ENCODE measurements at regions not wholly inside any gene's neighbourhood (a gene's known extent, or its start where the extent isn't known, plus 50 kb on each side); places are given as distances from the start of the nearest gene placed in this dataset.
"Not testable (repeated sequence)": the region's sequence is repeated elsewhere in the genome, so short reads cannot be mapped to it uniquely, and the experiment has no call there.

DNA sequence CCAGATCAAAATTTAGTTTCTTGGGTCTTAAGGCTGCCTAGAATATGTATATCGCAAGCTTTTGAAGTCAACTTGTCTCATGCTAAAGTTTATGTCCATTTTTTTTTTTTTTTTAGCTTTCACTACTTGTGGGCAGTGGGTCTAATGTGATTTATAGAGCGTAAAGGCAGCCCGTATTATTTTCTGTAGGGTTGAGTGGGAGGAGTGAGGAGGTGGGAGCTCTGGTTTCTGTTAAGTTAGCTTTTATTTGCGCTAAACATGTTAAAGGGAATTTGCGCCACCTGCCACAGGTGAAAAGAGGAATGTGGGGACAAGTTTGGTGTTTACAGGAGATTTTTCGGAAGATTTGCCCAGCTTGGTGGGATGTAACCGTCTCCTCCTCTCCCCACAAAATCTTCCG is 234.2 kb downstream of the IL20RB start:
- peak in 6 of 11 donors; percentile 5 to 30 (median 17) for DNase-seq (ENCODE audit: extremely low read depth in 1 of 11, low read depth in 9 of 11, low spot score in 4 of 11)

DNA sequence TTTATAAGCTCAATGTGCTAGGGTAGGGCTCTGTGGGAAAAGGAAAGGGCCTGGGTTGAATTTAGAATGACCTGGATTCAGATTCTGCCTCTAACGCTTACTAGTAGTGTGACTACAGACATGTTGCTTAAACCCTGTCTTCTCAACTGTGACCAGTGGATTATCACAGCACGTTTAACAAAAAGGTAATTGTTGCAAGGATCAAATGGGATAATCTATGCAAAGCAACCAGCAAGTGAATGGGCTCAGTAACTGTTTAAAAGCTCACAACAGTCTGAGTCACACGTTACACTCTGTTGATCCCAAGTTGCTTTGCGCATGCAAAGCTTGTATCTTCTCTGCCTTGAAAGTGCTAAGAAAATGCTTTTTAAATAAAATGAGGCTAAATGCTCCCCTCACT is 236.5 kb downstream of the IL20RB start:
- no peak for DNase-seq (ENCODE audit: extremely low read depth in 1 of 11, low read depth in 9 of 11, low spot score in 4 of 11)

DNA sequence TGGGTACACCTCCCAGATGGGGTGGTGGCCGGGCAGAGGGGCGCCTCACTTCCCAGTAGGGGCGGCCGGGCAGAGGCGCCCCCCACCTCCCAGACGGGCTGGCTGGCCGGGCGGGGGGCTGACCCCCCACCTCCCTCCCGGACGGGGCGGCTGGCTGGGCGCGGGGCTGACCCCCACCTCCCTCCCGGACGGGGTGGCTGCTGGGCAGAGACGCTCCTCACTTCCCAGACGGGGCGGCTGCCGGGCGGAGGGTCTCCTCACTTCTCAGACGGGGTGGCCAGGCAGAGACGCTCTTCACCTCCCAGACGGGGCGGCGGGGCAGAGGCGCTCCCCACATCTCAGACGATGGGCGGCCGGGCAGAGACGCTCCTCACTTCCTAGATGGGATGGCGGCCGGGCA is 240.6 kb downstream of the IL20RB start:
- DNase-seq (ENCODE audit: extremely low read depth in 1 of 11, low read depth in 9 of 11, low spot score in 4 of 11) = not testable (repeated sequence)

DNA sequence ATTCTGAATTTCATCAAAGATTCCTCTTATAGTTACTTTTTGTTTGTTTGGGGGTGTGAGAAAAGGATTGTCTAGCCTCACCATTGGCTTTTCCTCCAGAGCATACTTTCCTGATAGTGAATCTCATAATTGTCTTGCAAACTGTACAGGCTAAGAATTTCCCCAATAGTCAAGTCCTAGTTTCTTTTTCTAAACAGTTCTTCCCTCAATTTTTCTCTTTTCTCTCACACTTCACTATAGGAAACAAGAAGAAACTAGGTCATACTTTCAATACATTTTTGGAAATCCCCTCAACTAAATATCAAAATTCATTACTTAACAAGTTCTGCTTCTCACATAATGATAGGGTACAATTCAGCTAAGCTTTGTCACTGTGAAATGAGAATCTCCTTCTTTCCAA is 241.9 kb downstream of the IL20RB start:
- no peak for DNase-seq (ENCODE audit: extremely low read depth in 1 of 11, low read depth in 9 of 11, low spot score in 4 of 11)

DNA sequence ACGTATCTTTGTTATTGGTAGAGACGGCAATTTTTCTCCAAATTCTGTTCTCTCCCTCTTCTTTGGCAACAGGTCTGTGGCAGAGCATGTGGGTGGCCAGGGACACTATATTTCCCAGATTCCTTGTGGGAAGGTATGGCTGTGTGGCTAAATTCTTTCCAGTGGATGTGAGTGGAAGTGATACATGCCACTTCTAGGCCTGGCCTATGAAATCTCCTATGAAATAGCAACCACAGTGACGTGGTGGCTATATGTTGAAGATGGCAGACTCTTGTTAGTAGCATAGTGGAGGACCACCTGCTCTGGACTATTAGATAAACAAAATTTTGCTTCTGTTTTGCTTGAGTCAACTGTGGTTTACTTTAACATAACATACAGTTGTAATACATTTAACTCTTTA is 243.3 kb downstream of the IL20RB start:
- DNase-seq (ENCODE audit: extremely low read depth in 1 of 11, low read depth in 9 of 11, low spot score in 4 of 11) = no peak

DNA sequence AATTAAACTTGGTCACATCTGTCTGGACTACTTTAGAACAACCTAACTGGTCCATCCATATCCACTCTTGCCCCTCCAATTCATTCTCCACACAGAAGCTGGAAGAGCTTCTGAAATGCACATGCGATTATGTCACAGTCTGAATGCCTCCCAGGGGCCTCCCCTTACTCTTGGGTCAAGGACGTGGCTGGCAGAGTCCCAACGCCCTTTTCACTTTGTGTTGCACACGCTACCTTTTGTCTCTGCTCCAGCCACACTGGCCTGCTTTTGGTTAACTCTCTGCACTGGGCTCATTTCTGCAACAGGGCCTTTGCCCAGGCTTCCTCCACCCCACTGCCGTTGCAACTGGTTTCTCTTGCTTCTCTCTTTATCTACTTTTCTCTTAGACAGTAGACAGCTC is 245.2 kb downstream of the IL20RB start:
- DNase-seq (ENCODE audit: extremely low read depth in 1 of 11, low read depth in 9 of 11, low spot score in 4 of 11) = no peak

DNA sequence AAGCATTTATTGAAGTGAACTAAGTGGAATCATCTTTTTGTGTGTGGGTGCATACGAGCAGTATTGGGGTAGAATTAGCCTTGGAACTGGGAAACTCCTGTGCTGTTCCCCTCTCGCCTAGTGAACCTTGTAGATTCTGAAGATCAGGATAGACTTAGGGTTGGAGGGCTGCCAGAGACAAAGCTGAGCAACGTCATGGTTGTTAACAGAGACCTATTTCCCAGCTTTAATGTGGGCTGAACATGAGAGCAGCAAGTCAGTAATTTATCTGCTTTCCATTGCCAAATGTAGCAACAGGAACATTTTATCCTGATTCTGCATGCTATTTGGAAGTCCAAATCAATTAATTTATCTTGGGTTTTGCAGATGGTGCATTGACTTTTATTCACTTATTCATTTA is 246.6 kb downstream of the IL20RB start:
- DNase-seq (ENCODE audit: extremely low read depth in 1 of 11, low read depth in 9 of 11, low spot score in 4 of 11) = no peak

DNA sequence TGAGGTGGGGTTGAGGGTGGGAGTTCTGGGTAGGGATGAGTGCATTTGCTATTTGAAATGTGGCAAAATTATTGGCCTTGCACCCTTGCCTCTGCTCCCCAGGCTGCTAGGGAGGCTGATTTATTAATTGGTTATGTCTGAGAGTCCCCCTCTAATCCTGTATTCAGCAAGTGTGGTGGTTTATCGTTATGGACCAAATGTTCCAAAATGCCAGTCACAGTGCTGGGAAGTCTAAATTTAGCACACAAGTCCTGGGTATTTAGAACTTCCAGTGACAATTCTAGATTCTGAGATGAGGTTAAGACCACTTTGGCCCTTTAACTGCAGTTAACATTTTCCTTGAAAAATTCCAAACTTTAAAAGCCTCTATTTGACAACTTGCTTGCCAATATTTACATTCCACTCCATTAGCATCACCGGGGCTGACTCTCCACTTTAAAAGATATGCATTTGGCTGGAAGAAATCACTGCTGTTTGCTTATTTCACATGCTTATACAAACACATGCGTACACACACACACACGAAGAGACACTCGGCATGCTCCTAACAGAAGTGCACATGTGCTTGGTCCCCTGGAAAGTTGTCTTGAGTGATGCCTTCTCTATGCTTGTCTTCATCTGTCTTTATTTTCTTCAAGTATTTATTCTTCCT is 247.7 kb downstream of the IL20RB start:
- no peak for DNase-seq (ENCODE audit: extremely low read depth in 1 of 11, low read depth in 9 of 11, low spot score in 4 of 11)

DNA sequence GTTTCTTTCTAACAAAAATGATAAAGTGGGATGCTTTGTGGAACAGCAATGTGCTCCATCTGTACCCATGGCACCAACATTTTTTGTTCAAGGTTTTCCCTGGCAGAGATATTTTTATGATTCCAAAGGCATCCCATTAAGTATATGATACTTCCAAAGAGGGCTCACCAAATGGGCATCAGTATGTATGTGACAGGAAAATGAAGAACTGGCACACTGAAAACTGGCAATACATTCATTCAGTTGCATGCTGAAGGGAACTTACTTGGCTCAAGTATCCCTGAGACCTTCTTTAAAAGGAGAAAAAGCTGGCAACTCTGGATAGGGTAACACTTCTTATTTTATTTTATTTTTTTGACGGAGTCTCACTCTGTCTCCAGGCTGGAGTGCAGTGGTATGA is 249.8 kb downstream of the IL20RB start:
- no peak for DNase-seq (ENCODE audit: extremely low read depth in 1 of 11, low read depth in 9 of 11, low spot score in 4 of 11)

DNA sequence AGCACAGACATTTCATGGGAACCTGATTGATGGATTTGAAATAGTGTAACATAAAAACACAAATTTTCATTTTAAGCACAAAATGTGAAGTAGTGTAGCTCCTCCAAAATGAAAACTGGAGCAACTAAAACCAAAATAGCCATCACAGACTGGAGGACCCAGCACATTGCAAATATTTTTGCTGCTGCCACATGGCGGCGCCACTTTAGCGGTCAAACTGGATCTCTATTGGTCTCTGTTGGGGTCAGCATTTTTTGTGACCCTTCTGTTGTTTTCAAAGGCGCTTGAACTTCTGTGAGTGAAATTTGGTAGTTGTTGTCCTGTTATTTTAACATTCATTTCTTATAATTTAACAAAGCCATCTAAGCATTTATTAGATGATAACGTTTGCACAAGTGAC is 259.9 kb downstream of the IL20RB start:
- no peak for DNase-seq (ENCODE audit: extremely low read depth in 1 of 11, low read depth in 9 of 11, low spot score in 4 of 11)

DNA sequence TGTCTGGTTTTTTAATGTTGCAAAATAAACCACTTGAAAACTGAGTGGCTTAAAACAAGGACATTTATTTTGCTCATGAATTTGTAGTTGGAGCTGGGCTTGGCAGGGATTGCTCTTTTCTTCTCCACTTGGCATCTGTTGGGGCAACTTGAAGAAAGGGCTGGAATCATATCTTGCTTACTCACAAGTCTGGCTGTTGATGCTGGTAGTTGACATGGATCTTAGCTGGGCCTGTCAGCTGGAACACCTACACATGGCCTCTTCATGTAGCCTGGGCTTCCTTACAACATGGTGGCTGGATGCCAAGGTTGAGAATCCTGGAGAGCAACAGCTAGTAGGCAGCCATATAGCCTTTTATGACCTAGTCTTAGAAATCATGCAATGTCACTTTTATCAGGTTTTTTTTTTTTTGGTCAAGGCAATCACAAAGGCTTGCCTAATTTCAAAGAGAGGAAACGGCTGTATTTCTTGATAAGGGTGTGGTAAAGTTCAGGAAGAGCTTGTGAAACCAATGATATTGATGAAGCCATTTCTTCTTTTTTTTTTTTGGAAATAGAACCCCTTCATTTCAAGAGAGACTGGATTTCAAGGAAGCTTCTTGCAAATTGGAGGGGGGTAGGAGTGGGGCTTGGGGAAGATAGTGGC is 262.1 kb downstream of the IL20RB start:
- DNase-seq (ENCODE audit: extremely low read depth in 1 of 11, low read depth in 9 of 11, low spot score in 4 of 11) = no peak

DNA sequence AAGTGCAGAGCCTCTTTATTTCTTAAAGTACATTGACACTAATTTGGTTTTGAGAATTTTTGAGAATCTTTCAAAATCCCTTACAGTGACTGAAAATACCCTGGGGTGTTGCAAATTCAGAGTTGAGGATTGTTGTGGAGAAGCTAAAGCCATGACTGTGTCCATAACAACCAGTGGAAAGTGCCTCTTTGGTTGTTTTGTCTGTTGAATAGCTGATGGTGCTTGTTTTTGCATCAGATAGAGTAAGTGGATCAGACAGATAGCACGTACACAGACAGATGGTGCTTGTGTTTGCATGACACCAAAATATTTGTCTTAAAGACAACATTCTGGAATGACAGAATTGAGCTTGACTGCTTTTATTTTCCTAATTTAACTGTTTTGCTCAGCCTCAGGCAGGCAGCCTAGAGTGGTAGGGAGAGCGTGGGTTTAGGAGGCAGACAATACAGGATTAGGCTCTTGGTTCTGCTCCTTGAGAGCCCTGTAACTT is 265.0 kb downstream of the IL20RB start:
- DNase-seq (ENCODE audit: extremely low read depth in 1 of 11, low read depth in 9 of 11, low spot score in 4 of 11) = no peak

DNA sequence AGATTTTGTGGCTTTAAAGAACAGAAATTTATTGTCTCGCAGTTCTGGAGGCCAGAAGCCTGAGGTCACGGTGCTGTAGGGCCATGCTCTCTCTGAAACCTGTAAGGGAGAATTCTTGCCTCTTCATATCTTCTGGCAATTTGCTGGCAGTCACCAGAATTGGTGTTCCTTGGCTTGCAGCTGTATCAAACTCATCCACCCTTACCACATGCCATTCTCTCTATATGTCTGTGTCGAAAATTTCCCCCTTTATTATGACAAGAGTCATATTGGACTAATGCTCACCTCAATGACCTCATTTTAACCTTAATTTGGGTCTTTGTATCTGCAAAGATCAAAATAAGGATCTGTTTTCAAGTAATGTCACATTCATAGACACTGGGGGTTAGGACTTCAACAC is 266.7 kb downstream of the IL20RB start:
- DNase-seq (ENCODE audit: extremely low read depth in 1 of 11, low read depth in 9 of 11, low spot score in 4 of 11) = no peak

DNA sequence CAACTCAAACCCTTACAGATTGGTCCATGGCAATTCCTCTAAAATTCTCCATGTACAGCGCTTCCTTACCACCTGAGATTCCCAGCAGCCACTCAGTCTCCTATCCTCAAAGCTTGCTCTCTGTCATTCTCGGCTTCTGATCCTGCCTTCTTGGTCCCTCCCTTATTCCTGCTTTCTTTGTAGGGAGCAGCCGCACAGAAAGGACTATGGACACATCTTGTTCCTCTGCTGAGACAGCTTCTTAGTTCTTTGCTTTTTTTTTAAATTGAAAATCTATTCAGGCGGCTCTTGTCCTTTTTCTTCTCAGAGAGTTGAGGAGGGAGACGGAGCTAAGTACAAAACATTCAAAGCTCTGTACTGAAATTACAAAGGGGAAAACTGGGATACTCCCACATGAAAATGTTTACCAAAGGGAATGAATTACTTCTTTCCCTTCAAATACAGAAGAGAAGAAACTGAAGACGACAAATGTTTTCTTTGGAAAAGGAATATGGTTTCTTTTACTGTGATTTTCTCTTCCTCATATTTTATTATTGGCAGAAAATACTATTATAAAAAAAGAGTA is 285.1 kb downstream of the IL20RB start:
- DNase-seq (ENCODE audit: extremely low read depth in 1 of 11, low read depth in 9 of 11, low spot score in 4 of 11) = no peak

DNA sequence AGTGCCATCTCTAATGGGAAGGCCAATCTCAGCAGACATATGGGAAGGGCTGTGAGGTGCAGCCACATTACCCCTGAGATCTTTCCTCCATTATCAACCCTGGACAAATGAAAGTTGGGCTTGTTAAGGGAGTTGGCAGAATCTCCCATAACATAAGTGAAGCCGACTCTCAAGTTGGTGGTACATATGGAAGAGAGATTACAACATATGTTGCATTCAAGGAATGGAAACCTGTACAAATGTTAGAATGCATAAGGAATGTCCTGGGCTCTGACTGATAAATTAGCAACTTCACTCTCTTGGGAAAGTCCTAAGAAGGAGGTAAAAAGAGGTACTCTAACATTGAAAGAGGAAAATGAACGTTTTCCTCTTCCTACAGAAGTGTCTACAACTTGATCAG is 288.7 kb downstream of the IL20RB start:
- DNase-seq (ENCODE audit: extremely low read depth in 1 of 11, low read depth in 9 of 11, low spot score in 4 of 11) = no peak

DNA sequence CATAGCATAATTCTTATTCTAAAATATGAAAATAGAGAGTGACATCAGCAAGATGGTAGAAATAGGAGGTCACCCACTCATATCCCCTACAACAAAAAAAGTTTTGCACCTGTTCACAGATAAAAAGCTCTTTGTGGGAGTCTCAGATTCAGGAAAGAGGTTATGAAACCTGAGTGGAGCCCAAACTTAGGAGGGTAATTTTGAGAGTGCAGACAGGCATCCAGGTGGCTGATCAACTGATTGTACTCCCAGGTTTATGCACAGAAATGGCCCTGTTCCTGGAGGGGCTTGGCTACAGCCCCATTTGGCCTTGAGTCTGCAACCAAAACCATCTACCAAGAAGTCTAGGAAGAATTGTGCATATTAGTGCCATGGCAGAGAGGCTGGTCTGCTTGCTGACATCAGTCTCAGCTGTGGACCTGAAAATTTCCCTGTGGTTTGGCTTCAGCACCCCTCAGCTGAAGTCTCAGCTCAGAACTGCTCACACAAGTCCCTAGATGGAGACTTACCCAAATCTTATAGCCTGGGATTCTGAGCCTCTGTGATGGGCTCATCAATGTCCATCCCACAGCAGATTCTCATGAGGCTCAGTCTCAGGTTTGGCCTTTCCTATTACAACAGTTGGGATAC is 291.6 kb downstream of the IL20RB start:
- DNase-seq (ENCODE audit: extremely low read depth in 1 of 11, low read depth in 9 of 11, low spot score in 4 of 11) = no peak

DNA sequence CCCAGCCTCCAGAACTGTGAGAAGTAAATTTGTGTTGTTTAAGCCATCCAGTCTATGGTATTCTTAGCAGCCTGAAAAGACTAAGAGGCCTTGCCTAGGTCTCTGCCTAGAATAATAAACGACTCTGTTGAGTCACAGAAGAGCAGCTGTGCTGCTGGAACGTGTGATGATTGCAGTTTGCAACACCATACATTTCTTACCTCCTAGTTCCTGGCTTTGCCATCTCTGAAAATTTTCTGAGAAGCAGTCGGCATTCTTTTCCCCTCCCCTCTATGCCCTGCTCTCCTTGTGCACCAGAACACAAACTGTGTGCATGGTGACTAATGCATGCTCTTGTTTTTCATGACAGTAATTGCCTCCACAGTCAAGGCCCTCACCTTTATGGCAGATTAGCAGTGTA is 301.3 kb downstream of the IL20RB start:
- no peak for DNase-seq (ENCODE audit: extremely low read depth in 1 of 11, low read depth in 9 of 11, low spot score in 4 of 11)

DNA sequence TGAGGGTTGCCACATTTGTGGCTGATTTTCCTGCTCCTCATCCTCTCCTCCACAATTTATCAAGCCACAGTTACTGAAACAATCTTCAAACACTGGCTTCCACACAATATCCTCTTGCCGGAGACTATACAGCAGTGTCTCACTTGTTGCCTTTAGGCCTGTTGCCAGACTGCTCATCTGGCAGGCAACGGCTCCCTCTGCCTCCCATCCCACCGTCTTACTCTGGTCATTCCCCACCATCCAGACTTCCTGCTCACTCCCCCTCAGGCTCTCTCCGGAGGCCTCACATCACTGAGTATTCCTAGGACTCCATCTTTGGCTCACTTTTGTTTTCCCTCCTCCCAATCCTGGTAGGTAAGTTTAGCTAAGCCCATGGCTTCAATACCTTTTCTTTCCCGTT is 301.9 kb downstream of the IL20RB start:
- DNase-seq (ENCODE audit: extremely low read depth in 1 of 11, low read depth in 9 of 11, low spot score in 4 of 11) = no peak

DNA sequence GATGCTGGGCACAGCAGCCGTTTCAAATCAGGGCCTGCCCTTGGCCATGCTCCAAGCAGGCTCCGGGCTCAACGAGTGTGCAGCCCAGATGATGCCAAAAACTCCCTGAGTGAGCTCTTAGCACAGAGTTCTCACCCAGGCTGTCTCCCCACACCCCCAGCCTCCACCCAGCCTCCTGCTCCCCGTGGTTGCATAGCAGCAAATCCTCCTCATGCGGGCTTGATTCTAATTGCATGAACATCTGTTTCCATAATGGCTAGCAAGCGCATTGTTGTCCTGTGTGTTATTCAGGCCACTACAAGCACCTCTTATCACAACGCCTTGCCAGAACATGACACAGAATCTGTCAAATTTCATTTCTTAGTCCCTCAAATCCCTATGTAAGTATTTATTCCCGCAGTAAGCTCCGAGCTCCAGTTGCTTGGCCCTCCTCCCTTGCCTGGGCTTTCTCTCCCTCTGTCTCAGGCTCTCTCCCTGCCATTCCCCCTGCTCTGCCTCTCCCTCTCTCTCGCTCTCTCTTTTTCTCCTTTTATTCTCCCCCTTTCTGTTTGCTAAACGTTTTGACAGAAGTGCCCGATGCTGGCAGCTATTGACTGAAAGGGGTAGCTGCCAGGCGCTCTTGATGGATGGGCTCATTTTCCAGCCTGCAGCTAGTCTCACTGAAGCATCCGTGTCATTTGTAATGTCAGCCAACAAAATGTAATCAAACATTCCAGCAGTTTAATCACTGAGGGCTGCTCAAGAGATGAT is 306.5 kb downstream of the IL20RB start:
- no peak for DNase-seq (ENCODE audit: extremely low read depth in 1 of 11, low read depth in 9 of 11, low spot score in 4 of 11)
